GM21576 (cell line): ENCODE measurements at regions not wholly inside any gene's neighbourhood (a gene's known extent, or its start where the extent isn't known, plus 50 kb on each side); places are given as distances from the start of the nearest gene placed in this dataset.
"Not testable (repeated sequence)": the region's sequence is repeated elsewhere in the genome, so short reads cannot be mapped to it uniquely, and the experiment has no call there.

Experiments used
- ATAC-seq: cut with Tn5 transposase; IDR thresholded peaks from one replicate; pipeline ENCODE4 v1.9.1; 2021; ENCODE audit warnings: mild to moderate bottlenecking, moderate library complexity; ENCODE audit not compliant: unreplicated experiment

- no peak for ATAC-seq
Measured at GRCh38 chr10:30534465-30535144, 94.9 kb downstream of the LYZL2 start.

GRCh38 chr10:30531751-30532530, 97.6 kb downstream of the LYZL2 start:
- no peak for ATAC-seq

- ATAC-seq: peak; percentile 72
Measured at GRCh38 chr10:30529373-30529998, 95.5 kb downstream of the MAP3K8 start.

- no peak for ATAC-seq
Measured at GRCh38 chr10:30528429-30528786, 94.4 kb downstream of the MAP3K8 start.

- ATAC-seq: no peak
Measured at GRCh38 chr10:30527623-30528428, 93.8 kb downstream of the MAP3K8 start.

- ATAC-seq: not testable (repeated sequence)
Measured at GRCh38 chr10:30522661-30523078, 88.7 kb downstream of the MAP3K8 start.

- no peak for ATAC-seq
Measured at GRCh38 chr10:30518907-30519306, 84.9 kb downstream of the MAP3K8 start.
